Stimulated activated memory B cell treated with anti-CD40 and anti-IgM and Interleukin-4, amounts not matched to agents 10 μg/mL and 1 μg/mL and 100 μg/mL, for 72 hours (primary cell): ENCODE measurements at regions not wholly inside any gene's neighbourhood (a gene's known extent, or its start where the extent isn't known, plus 50 kb on each side); places are given as distances from the start of the nearest gene placed in this dataset.
"Not testable (repeated sequence)": the region's sequence is repeated elsewhere in the genome, so short reads cannot be mapped to it uniquely, and the experiment has no call there.

Source experiments
- ATAC-seq: fragments of 150-1000 bp; cut with Tn5 transposase; 2 replicates; pipeline ENCODE4 v1.10.0; 2021
- H3K27ac Mint-ChIP-seq: one replicate; pipeline ENCODE4 v1.8.0; 2022; ENCODE audit warnings: mild to moderate bottlenecking, mixed read lengths
- H3K27me3 Mint-ChIP-seq: one replicate; pipeline ENCODE4 v1.8.0; 2022; ENCODE audit warnings: mixed read lengths
- H3K36me3 Mint-ChIP-seq: one replicate; pipeline ENCODE4 v1.8.0; 2022; ENCODE audit warnings: mixed read lengths
- H3K4me1 Mint-ChIP-seq: one replicate; pipeline ENCODE4 v1.8.0; 2022; ENCODE audit warnings: mixed read lengths
- H3K4me3 Mint-ChIP-seq: one replicate; pipeline ENCODE4 v1.8.0; 2022; ENCODE audit warnings: mild to moderate bottlenecking, moderate library complexity, mixed read lengths
- H3K9me3 Mint-ChIP-seq: one replicate; pipeline ENCODE4 v1.8.0; 2022; ENCODE audit warnings: mixed read lengths

DNA sequence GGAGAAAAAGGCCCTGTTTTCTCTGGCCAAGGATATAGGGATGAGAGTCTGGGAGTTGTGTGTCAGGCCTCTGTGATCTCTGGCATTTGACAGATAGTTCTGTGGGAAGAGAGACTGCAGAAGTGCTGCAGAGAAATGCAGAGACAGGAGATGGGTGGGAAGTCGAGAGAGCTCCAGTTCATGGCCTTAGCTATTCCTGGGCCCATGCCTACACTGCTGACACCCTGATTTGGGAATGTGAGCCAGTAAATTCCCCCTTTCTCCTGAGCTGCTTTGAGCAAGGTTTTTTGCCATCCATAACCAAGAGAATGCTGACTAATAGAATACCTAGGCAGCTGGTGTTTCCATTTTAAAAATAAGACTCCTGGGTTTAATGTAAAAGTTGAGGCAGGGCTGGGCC lies 59.3 kb downstream of the EBLN2 start:
- no peaks in the 10 kb centered on the region for H3K36me3 Mint-ChIP-seq
- no peaks in the 10 kb centered on the region for H3K4me1 Mint-ChIP-seq
- H3K27me3 Mint-ChIP-seq, result no peaks in the 10 kb centered on the region
- no peak overlapping the region for H3K27ac Mint-ChIP-seq
- no peak overlapping the region for H3K4me3 Mint-ChIP-seq
- no peaks in the 10 kb centered on the region for H3K9me3 Mint-ChIP-seq
- no peak for ATAC-seq

- ATAC-seq, result no peak
- H3K4me1 Mint-ChIP-seq, result no peaks in the 10 kb centered on the region
- no peaks in the 10 kb centered on the region for H3K9me3 Mint-ChIP-seq
- H3K36me3 Mint-ChIP-seq, result no peaks in the 10 kb centered on the region
- H3K4me3 Mint-ChIP-seq, result no peak overlapping the region
- H3K27ac Mint-ChIP-seq, result no peak overlapping the region
- no peaks in the 10 kb centered on the region for H3K27me3 Mint-ChIP-seq
These were observed 60.3 kb downstream of the EBLN2 start for GRCh38 chr3:73121669-73122331.

GRCh38 chr3:73134034-73134433 lies 72.6 kb downstream of the EBLN2 start:
- no peak overlapping the region for H3K4me3 Mint-ChIP-seq
- no peak for ATAC-seq
- H3K36me3 Mint-ChIP-seq, result peaks cover 5% of the 10 kb centered on the region
- peaks cover 35% of the 10 kb centered on the region for H3K27me3 Mint-ChIP-seq
- no peaks in the 10 kb centered on the region for H3K4me1 Mint-ChIP-seq
- no peak overlapping the region for H3K27ac Mint-ChIP-seq
- peaks cover 10% of the 10 kb centered on the region for H3K9me3 Mint-ChIP-seq

- peaks cover 5% of the 10 kb centered on the region for H3K36me3 Mint-ChIP-seq
- no peaks in the 10 kb centered on the region for H3K4me1 Mint-ChIP-seq
- no peak overlapping the region for H3K27ac Mint-ChIP-seq
- no peak for ATAC-seq
- peaks cover 8% of the 10 kb centered on the region for H3K9me3 Mint-ChIP-seq
- no peak overlapping the region for H3K4me3 Mint-ChIP-seq
- peaks cover 23% of the 10 kb centered on the region for H3K27me3 Mint-ChIP-seq
These were observed 75.5 kb downstream of the EBLN2 start for GRCh38 chr3:73136941-73137340.

- H3K4me3 Mint-ChIP-seq, result no peak overlapping the region
- peaks cover 17% of the 10 kb centered on the region for H3K27me3 Mint-ChIP-seq
- no peaks in the 10 kb centered on the region for H3K4me1 Mint-ChIP-seq
- no peak for ATAC-seq
- peaks cover 3% of the 10 kb centered on the region for H3K36me3 Mint-ChIP-seq
- peaks cover 4% of the 10 kb centered on the region for H3K9me3 Mint-ChIP-seq
- H3K27ac Mint-ChIP-seq, result no peak overlapping the region
These were observed 76.4 kb downstream of the EBLN2 start for GRCh38 chr3:73137736-73138403.

DNA sequence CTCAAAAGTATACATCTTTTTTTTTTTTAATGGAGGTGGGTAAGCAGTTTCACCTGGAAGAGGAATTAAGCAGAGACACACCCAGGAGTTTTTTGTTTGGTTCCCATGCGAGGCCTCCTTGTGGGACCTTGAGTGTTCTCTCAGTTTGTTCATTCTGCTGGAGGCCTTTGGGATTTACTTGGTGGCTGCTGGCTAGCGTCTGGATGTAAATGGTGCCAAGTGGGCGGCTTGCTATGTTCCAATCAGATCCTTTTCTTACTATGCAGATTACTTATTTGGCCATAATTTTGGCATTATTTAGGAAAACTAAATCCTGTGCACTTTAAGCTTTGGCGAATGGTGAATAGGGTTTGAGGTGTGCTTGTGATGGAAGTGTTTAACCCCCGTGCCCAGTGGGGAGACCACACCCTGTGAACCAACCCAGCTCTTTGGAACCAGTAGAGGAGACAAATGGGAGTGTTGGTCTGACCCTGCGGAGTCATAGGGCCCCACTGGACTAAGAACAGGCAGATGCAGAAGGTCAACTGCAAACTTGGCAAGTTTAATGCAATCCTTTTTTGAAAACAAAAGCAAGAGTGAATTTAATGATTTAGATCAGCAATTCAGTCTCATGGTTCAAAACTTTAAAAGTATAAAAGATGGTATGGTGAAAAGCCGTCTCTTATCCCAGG lies 79.4 kb downstream of the EBLN2 start:
- no peaks in the 10 kb centered on the region for H3K36me3 Mint-ChIP-seq
- H3K4me1 Mint-ChIP-seq, result no peaks in the 10 kb centered on the region
- no peak for ATAC-seq
- no peak overlapping the region for H3K4me3 Mint-ChIP-seq
- H3K9me3 Mint-ChIP-seq, result peaks cover 2% of the 10 kb centered on the region
- H3K27ac Mint-ChIP-seq, result no peak overlapping the region
- H3K27me3 Mint-ChIP-seq, result peaks cover 9% of the 10 kb centered on the region

- H3K27me3 Mint-ChIP-seq, result peaks cover 12% of the 10 kb centered on the region
These were observed 80.1 kb downstream of the EBLN2 start for GRCh38 chr3:73141525-73141924.

DNA sequence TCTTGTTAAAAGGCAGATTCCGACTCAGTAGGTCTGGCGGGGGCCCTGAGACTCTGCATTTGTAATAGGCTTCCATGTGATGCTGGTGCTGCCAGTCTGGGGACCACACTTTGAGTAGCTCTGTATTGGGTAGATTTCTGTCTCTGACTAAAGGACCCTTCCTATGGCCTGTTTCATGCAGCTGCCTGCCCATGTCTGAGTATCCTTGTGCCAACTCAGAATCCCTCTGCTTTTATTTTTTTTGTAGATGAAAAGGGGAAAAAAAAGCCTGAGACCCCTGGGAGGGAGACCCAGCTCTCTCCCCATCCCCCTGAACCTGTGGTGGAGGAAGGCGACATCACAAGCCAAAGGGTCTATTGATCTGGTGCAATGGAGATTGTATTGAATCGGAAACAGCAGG lies 81.9 kb downstream of the EBLN2 start:
- Mint-ChIP-seq H3K9me3 (peaks cover 2% of the 10 kb centered on the region), H3K27ac (no peak overlapping the region), H3K27me3 (peaks cover 8% of the 10 kb centered on the region), H3K4me1 (no peaks in the 10 kb centered on the region), H3K36me3 (no peaks in the 10 kb centered on the region), H3K4me3 (no peak overlapping the region)
- ATAC-seq, result no peak

More at GRCh38 chr3:73141525-73141924, 80.1 kb downstream of the EBLN2 start:
- peaks cover 2% of the 10 kb centered on the region for H3K9me3 Mint-ChIP-seq
- no peak for ATAC-seq
- no peak overlapping the region for H3K4me3 Mint-ChIP-seq
- no peaks in the 10 kb centered on the region for H3K4me1 Mint-ChIP-seq
- H3K36me3 Mint-ChIP-seq, result no peaks in the 10 kb centered on the region
- H3K27ac Mint-ChIP-seq, result no peak overlapping the region

DNA sequence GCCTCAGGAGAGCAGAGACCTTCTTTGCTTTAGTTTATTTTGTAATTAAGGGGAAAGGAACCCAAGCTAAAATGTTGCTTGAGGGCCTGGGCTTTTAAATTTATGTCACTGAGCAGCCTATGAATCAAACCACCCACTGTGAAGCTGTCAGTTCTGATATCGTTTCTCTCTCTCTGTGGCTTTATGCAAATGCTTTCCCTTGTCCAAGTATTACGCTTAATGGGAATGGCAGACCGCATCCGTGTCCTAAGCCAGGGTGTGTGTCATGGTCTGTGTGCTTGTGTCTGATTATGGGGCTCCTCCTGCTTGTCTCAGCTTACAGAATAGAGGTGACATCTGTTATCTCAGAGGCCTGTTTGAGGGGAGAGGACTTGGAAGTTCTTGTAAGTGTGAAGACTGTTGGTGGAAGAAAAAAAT lies 82.4 kb downstream of the EBLN2 start:
- Mint-ChIP-seq H3K9me3 (peaks cover 2% of the 10 kb centered on the region), H3K27ac (no peak overlapping the region), H3K27me3 (peaks cover 8% of the 10 kb centered on the region), H3K36me3 (no peaks in the 10 kb centered on the region), H3K4me3 (no peak overlapping the region), H3K4me1 (no peaks in the 10 kb centered on the region)
- ATAC-seq, result no peak

GRCh38 chr3:73144276-73144675 lies 82.8 kb downstream of the EBLN2 start:
- H3K27me3 Mint-ChIP-seq, result peaks cover 8% of the 10 kb centered on the region
- H3K4me1 Mint-ChIP-seq, result no peaks in the 10 kb centered on the region
- H3K36me3 Mint-ChIP-seq, result no peaks in the 10 kb centered on the region
- peak; percentile 40 for ATAC-seq
- H3K9me3 Mint-ChIP-seq, result peaks cover 2% of the 10 kb centered on the region
- no peak overlapping the region for H3K4me3 Mint-ChIP-seq
- no peak overlapping the region for H3K27ac Mint-ChIP-seq

DNA sequence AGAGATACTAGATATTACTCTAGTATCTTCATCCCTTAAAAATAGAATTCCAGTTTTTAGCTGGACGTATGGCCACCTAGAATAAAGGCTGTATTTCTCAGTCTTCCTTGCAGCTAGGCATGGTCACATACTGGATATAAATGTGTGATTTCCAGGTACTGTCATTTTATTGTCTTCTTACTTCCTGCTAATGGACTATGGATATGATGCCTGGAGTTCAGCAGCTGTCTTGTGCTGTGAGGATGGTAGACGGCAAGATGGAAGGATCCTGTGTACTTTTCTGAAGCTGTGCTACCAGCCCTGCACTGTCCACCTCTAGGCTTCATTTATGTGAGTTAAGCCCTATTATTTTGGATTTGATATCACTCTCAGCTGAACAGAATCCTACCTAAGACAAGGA lies 83.4 kb downstream of the EBLN2 start:
- Mint-ChIP-seq H3K9me3 (peaks cover 2% of the 10 kb centered on the region), H3K27ac (no peak overlapping the region), H3K36me3 (no peaks in the 10 kb centered on the region), H3K4me3 (no peak overlapping the region), H3K27me3 (peaks cover 8% of the 10 kb centered on the region), H3K4me1 (no peaks in the 10 kb centered on the region)
- ATAC-seq, result no peak

GRCh38 chr3:73147479-73147878 lies 86.0 kb downstream of the EBLN2 start:
- not testable (repeated sequence) for H3K27me3 Mint-ChIP-seq, ATAC-seq, H3K9me3 Mint-ChIP-seq, H3K4me3 Mint-ChIP-seq, H3K27ac Mint-ChIP-seq, H3K4me1 Mint-ChIP-seq, H3K36me3 Mint-ChIP-seq

- ATAC-seq, result no peak
- Mint-ChIP-seq H3K9me3 (peaks cover 2% of the 10 kb centered on the region), H3K27me3 (peaks cover 8% of the 10 kb centered on the region), H3K36me3 (no peaks in the 10 kb centered on the region), H3K4me1 (no peaks in the 10 kb centered on the region), H3K27ac (no peak overlapping the region), H3K4me3 (no peak overlapping the region)
These were observed 86.7 kb downstream of the EBLN2 start for GRCh38 chr3:73148206-73148605.

DNA sequence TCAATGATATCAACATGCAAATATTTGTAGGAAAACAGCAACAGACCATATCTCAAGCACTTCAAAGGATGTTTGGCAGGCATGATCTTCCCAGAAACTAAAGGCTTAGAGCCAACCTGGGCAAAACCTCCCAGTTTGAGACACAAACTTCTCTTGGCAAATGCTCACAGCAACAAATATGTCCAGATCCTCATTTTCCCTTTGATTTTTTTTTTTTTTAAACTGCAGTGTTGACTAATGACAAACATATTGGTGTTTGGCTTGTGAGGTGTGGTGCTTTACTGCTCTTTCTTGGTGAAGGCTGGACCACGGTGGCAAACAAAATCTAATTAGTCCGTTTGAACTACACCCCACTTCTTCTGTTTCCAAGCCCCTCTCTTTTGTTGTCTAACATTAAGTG lies 87.2 kb downstream of the EBLN2 start:
- no peak overlapping the region for H3K27ac Mint-ChIP-seq
- H3K9me3 Mint-ChIP-seq, result peaks cover 2% of the 10 kb centered on the region
- ATAC-seq, result no peak
- no peak overlapping the region for H3K4me3 Mint-ChIP-seq
- no peaks in the 10 kb centered on the region for H3K4me1 Mint-ChIP-seq
- H3K36me3 Mint-ChIP-seq, result no peaks in the 10 kb centered on the region
- peaks cover 8% of the 10 kb centered on the region for H3K27me3 Mint-ChIP-seq

DNA sequence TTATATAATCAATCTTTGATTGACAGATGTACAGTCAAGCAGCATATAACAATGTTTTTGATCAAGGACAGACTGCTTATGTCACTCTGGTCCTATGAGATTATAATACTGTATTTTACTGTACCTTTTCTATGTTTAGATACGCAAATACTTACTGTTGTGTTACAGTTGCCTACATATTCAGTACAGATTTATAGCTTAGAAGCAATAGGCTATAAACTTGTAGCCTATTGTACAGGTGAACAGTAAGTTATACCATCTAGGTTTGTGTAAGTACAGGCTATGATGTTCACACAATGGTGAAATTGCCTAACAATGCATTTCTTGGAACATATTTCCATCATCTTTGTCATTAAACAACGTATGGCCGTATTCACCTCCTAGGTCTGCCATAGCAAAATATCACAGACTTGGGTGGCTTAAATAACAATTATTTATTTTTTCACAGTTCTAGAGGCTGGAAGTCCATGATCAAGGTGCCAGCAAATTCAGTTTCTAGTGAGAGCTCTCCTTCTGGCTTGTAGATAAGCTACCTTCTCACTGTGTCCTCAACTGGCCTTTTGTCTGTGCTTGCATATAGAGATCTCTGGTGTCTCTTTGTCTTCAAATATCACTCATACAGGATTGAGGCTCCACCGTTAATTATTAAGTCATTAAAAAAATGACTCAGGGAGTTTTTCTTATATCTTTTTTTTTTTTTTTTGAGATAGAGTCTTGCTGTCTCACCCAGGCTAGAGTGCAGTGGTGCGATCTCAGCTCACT lies 89.1 kb downstream of the EBLN2 start:
- Mint-ChIP-seq H3K27ac (no peak overlapping the region), H3K4me3 (no peak overlapping the region), H3K27me3 (peaks cover 8% of the 10 kb centered on the region), H3K36me3 (no peaks in the 10 kb centered on the region), H3K4me1 (no peaks in the 10 kb centered on the region), H3K9me3 (no peaks in the 10 kb centered on the region)
- ATAC-seq, result no peak
